HepG2 (cell line): ENCODE measurements at regions not wholly inside any gene's neighbourhood (a gene's known extent, or its start where the extent isn't known, plus 50 kb on each side); places are given as distances from the start of the nearest gene placed in this dataset.

Source experiments
- ATAC-seq: fragments of 200-7000 bp; cut with Tn5 transposase; 3 replicates; pipeline ENCODE4 v1.9.1; 2020; ENCODE audit warnings: mild to moderate bottlenecking, moderate library complexity
- BruUV-seq: library from RNA; stranded (reverse); fragments of 400-500 nt; replicated peaks from 2 replicates; lab custom pipeline; 2021; lab: Mats Ljungman, UMichigan
- CTCF ChIA-PET: fragments of 300-600 bp; formaldehyde crosslinking; extraction: SDS; loops from one replicate; lab custom pipeline; 2021; ENCODE audit warnings: low total read pairs, inconsistent platforms, low intra/inter-chr PET ratio; lab: Yijun Ruan, JAX
- POLR2A ChIA-PET: fragments of 350-600 bp; sonication (Branson Sonifier 250); formaldehyde crosslinking; loops from one replicate; lab custom pipeline; 2020; ENCODE audit warnings: antibody characterized with exemption, inconsistent platforms; lab: Yijun Ruan, JAX
- DNase-seq: peaks from one replicate; pipeline ENCODE4 v3.0.0-alpha.2; 2015; ENCODE audit warnings: low spot score
- FAIRE-seq: peaks from 3 replicates; lab custom pipeline; 2011; peaks lifted over from hg19 to GRCh38; lab: Jason Lieb, UNC
- H2AFZ ChIP-seq: one replicate; pipeline ENCODE4 v1.6.1; 2011; ENCODE audit warnings: low read length, inconsistent platforms
- H3K27ac ChIP-seq: fragments of 300-600 bp; 3 replicates; pipeline ENCODE4 v1.8.0; 2011; ENCODE audit warnings: mixed run types, mild to moderate bottlenecking, mixed read lengths, low read length, inconsistent platforms; ENCODE audit not compliant: insufficient read depth; ENCODE audit errors: extremely low read length
- H3K27me3 ChIP-seq, 2 experiments: fragments of 200-600 bp in 1 of 2; 2 replicates in 1 of 2; 3 replicates in 1 of 2; pipeline versions ENCODE4 v1.6.0 to v1.8.0; 2011; ENCODE audit warnings: low read length in 2 of 2, mild to moderate bottlenecking in 2 of 2, moderate library complexity in 2 of 2, inconsistent platforms in 1 of 2; ENCODE audit not compliant: insufficient read depth in 2 of 2, control insufficient read depth in 1 of 2
- H3K36me3 ChIP-seq, 2 experiments: fragments of 200-600 bp in 1 of 2; replicated peaks in 1 of 2; 2 replicates in 1 of 2; 3 replicates in 1 of 2; pipeline versions ENCODE4 v1.5.1 to v1.8.0; 2011; ENCODE audit warnings: low read length in 2 of 2, inconsistent platforms in 1 of 2; ENCODE audit not compliant: insufficient read depth in 2 of 2, control insufficient read depth in 1 of 2
- H3K4me1 ChIP-seq: 2 replicates; pipeline ENCODE4 v1.5.1; 2012; ENCODE audit warnings: low read length, inconsistent platforms; ENCODE audit not compliant: insufficient read depth
- H3K4me2 ChIP-seq: 2 replicates; pipeline ENCODE4 v1.6.0; 2011; ENCODE audit warnings: low read depth, low read length, inconsistent platforms
- H3K4me3 ChIP-seq, 3 experiments: fragments of 200-600 bp in 1 of 3; sonication (generic), shearing (Covaris generic) in 1 of 3; replicated peaks in 1 of 3; 2 replicates each; pipeline ENCODE4 v1.5.1; 2011 to 2016; ENCODE audit warnings: low read length in 3 of 3, inconsistent platforms in 2 of 3, low read depth in 2 of 3, mild to moderate bottlenecking in 2 of 3, control low read depth in 1 of 3, mixed read lengths in 1 of 3; ENCODE audit not compliant: insufficient read depth in 1 of 3
- H3K79me2 ChIP-seq: one replicate; pipeline ENCODE4 v1.6.1; 2011; ENCODE audit warnings: low read length, inconsistent platforms; ENCODE audit not compliant: insufficient read depth
- H3K9ac ChIP-seq: 2 replicates; pipeline ENCODE4 v1.6.0; 2011; ENCODE audit warnings: mild to moderate bottlenecking, low read depth, low read length, inconsistent platforms; ENCODE audit not compliant: insufficient read depth
- H3K9me3 ChIP-seq: 2 replicates; pipeline ENCODE4 v1.5.1; 2012; ENCODE audit warnings: mild to moderate bottlenecking, low read length
- H4K20me1 ChIP-seq: 2 replicates; pipeline ENCODE4 v1.6.0; 2011; ENCODE audit warnings: inconsistent platforms, mild to moderate bottlenecking, low read length, moderate library complexity; ENCODE audit not compliant: insufficient read depth
- HCFC1 ChIP-seq: fragments of 150-350 bp; IDR thresholded peaks from 2 replicates; pipeline ENCODE4 v1.6.1; 2014; ENCODE audit warnings: low read depth, low read length
- IKZF4 ChIP-seq: sonication (generic); formaldehyde crosslinking; IDR thresholded peaks from 2 replicates; pipeline ENCODE4 v1.5.1; 2020; ENCODE audit warnings: borderline replicate concordance, mild to moderate bottlenecking, low read depth, missing genetic modification reagents; ENCODE audit errors: not compliant biosample characterization
- MAFF ChIP-seq: IDR thresholded peaks from 2 replicates; pipeline ENCODE4 v1.6.1; 2011; ENCODE audit warnings: low read depth, low read length, improper control_type of control experiment
- MAFK ChIP-seq, 2 experiments: IDR thresholded peaks in 1 of 2; conservative IDR thresholded peaks in 1 of 2; 2 replicates each; pipeline ENCODE4 v1.6.1; 2011; ENCODE audit warnings: improper control_type of control experiment in 2 of 2, low read length in 2 of 2
- THAP11 ChIP-seq: IDR thresholded peaks from 2 replicates; pipeline ENCODE4 v1.6.1; 2016; ENCODE audit warnings: missing biosample characterization, missing genetic modification reagents
- ZNF143 ChIP-seq: sonication (generic); formaldehyde crosslinking; IDR thresholded peaks from 2 replicates; pipeline ENCODE4 v1.4.0; 2020; ENCODE audit warnings: missing genetic modification reagents
- ZNF710 ChIP-seq: sonication (generic); formaldehyde crosslinking; IDR thresholded peaks from 2 replicates; pipeline ENCODE4 v1.5.0; 2020; ENCODE audit warnings: mild to moderate bottlenecking, missing genetic modification reagents, borderline replicate concordance
- ZSCAN5A ChIP-seq: sonication (generic); formaldehyde crosslinking; IDR thresholded peaks from 2 replicates; pipeline ENCODE4 v1.8.0; 2022; ENCODE audit warnings: mild to moderate bottlenecking, missing genetic modification reagents, borderline replicate concordance
- WGBS: methylation state at CpG from one replicate; pipeline ENCODE4 v1.1.6; 2017; ENCODE audit warnings: low lambda C conversion rate; 5-methylcytosine and 5-hydroxymethylcytosine counted together
- in situ Hi-C: cut with HindIII; loops from 2 replicates; pipeline ENCODE4 v1.10.0; 2017; ENCODE audit warnings: low pct_unique_long_range_greater_than_20kb; ENCODE audit not compliant: extremely low pct_ligation_motif_present
- intact Hi-C: fragments of 100-400 bp; cut with micrococcal nuclease; formaldehyde crosslinking; loops from one replicate; pipeline ENCODE4 v1.10.0; 2022; ENCODE audit not compliant: unreplicated experiment

- H3K4me3 ChIP-seq, result no peak overlapping the region
- no peak for ATAC-seq
- H2AFZ ChIP-seq, result no peak overlapping the region
- ChIA-PET POLR2A (no interaction called here), CTCF (no interaction called here)
- FAIRE-seq, result no peak
- TF ChIP-seq THAP11 (CRISPR knock-in tag) (peak; percentile 91), ZNF710 (CRISPR knock-in tag) (no peak), IKZF4 (CRISPR knock-in tag) (no peak), ZNF143 (CRISPR knock-in tag) (peak; percentile 75), HCFC1 (peak; percentile 14; the same call in 1 of the 2 replicates), MAFK (conservative IDR thresholded peaks at IDR 0.05 in 1 of 2, IDR thresholded peaks at IDR 0.05 in 1 of 2; ENCODE audit: low read length in 2 of 2) (peak; percentile 45 to 65; a peak in 2 of 4 replicates), MAFF (peak; percentile 53), ZSCAN5A (CRISPR knock-in tag) (no peak)
- no peaks in the 10 kb centered on the region for H3K36me3 ChIP-seq
- no peak overlapping the region for H3K9ac ChIP-seq
- intact Hi-C loops (no loop called here), in situ Hi-C loops (no loop called here)
- H3K27ac ChIP-seq, result no peak overlapping the region
- H3K27me3 ChIP-seq, result peaks cover 0 to 18% of the 10 kb centered on the region in 2 experiments; a peak in 2 of 5 replicates
- no peaks in the 10 kb centered on the region for H3K9me3 ChIP-seq
- BruUV-seq, result no TSS peak
- no peaks in the 10 kb centered on the region for H3K79me2 ChIP-seq
- no peak for DNase-seq
- WGBS, result 0% methylated on average over 1 of the region's 1 CpG
- H3K4me1 ChIP-seq, result no peaks in the 10 kb centered on the region
- H4K20me1 ChIP-seq, result no peaks in the 10 kb centered on the region
- no peak overlapping the region for H3K4me2 ChIP-seq
Measured at GRCh38 chr2:64344999-64345576, 108.9 kb upstream of the LGALSL start.
